OCI-LY7 (cell line): ENCODE measurements at regions not wholly inside any gene's neighbourhood (a gene's known extent, or its start where the extent isn't known, plus 50 kb on each side); places are given as distances from the start of the nearest gene placed in this dataset.

Source experiments
- BruUV-seq: library from RNA; stranded (reverse); fragments of 400-500 nt; replicated peaks from 2 replicates; lab custom pipeline; 2021; lab: Mats Ljungman, UMichigan
- CTCF ChIA-PET: fragments of 300-600 bp; sonication (Branson Sonifier 250); formaldehyde crosslinking; loops from one replicate; lab custom pipeline; 2022; ENCODE audit warnings: antibody characterized with exemption; ENCODE audit not compliant: unreplicated experiment; lab: Charles Lee
- POLR2A ChIA-PET: fragments of 300-600 bp; sonication (Branson Sonifier 250); formaldehyde crosslinking; loops from one replicate; lab custom pipeline; 2022; ENCODE audit warnings: antibody characterized with exemption; lab: Charles Lee
- DNase-seq: peaks from one replicate; pipeline ENCODE4 v3.0.0-alpha.2; 2015; ENCODE audit warnings: low spot score
- H2AFZ ChIP-seq: fragments of 200-600 bp; sonication (generic), shearing (Covaris generic); 2 replicates; pipeline ENCODE4 v1.6.1; 2014; ENCODE audit warnings: mild to moderate bottlenecking, antibody characterized with exemption, low read length, moderate library complexity
- H3K27ac ChIP-seq: fragments of 200-600 bp; sonication (generic); 2 replicates; pipeline ENCODE4 v1.5.1; 2014; ENCODE audit warnings: mixed run types, low read depth, mild to moderate bottlenecking, moderate library complexity, low read length, inconsistent platforms; ENCODE audit not compliant: poor library complexity, severe bottlenecking
- H3K36me3 ChIP-seq: fragments of 200-600 bp; sonication (generic); 2 replicates; pipeline ENCODE4 v1.6.1; 2014; ENCODE audit warnings: mild to moderate bottlenecking, antibody characterized with exemption, low read length, moderate library complexity, mixed read lengths; ENCODE audit not compliant: insufficient read depth
- H3K4me1 ChIP-seq: fragments of 200-600 bp; sonication (generic); 2 replicates; pipeline ENCODE4 v1.5.1; 2014; ENCODE audit warnings: mild to moderate bottlenecking, low read length; ENCODE audit not compliant: insufficient read depth, poor library complexity, severe bottlenecking
- H3K4me2 ChIP-seq: fragments of 200-600 bp; sonication (generic); 2 replicates; pipeline ENCODE4 v1.6.1; 2014; ENCODE audit warnings: mild to moderate bottlenecking, low read length
- H3K4me3 ChIP-seq: fragments of 200-600 bp; sonication (generic); 2 replicates; pipeline ENCODE4 v1.5.1; 2014; ENCODE audit warnings: mild to moderate bottlenecking, low read depth, low read length; ENCODE audit not compliant: poor library complexity, severe bottlenecking
- H3K79me2 ChIP-seq: fragments of 200-600 bp; sonication (generic); 2 replicates; pipeline ENCODE4 v1.6.1; 2016; ENCODE audit warnings: low read depth, mild to moderate bottlenecking, low read length, moderate library complexity, mixed read lengths; ENCODE audit not compliant: insufficient read depth
- H3K9me2 ChIP-seq: fragments of 200-600 bp; sonication (generic); 2 replicates; pipeline ENCODE4 v1.6.1; 2016; ENCODE audit warnings: mild to moderate bottlenecking, low read length, mixed read lengths; ENCODE audit not compliant: insufficient read depth
- H3K9me3 ChIP-seq: fragments of 200-600 bp; sonication (generic); 2 replicates; pipeline ENCODE4 v1.6.1; 2014; ENCODE audit warnings: mild to moderate bottlenecking, mixed run types, low read length, mixed read lengths
- H4K20me1 ChIP-seq: fragments of 200-600 bp; sonication (generic); 2 replicates; pipeline ENCODE4 v1.6.1; 2014; ENCODE audit warnings: mild to moderate bottlenecking, antibody characterized with exemption, low read length, moderate library complexity, mixed read lengths; ENCODE audit not compliant: insufficient read depth
- EZH2phosphoT487 ChIP-seq: fragments of 200-600 bp; sonication (generic); IDR thresholded peaks from 2 replicates; pipeline ENCODE4 v1.6.1; 2018; ENCODE audit warnings: low read depth, borderline replicate concordance, mild to moderate bottlenecking, mixed run types, antibody characterized with exemption, low read length, moderate library complexity, mixed read lengths
- intact Hi-C: fragments of 100-400 bp; cut with micrococcal nuclease; formaldehyde crosslinking; loops from one replicate; pipeline ENCODE4 v1.10.0; 2022; ENCODE audit not compliant: unreplicated experiment
- TF ChIP-seq, protein P1 (sequence below): fragments of 200-600 bp; sonication (generic); conservative IDR thresholded peaks from 2 replicates; pipeline ENCODE4 v1.5.1; 2014; ENCODE audit warnings: mild to moderate bottlenecking, antibody characterized with exemption, low read length, moderate library complexity, mixed read lengths

GRCh38 chr20:39574061-39574460 lies 611.9 kb downstream of the DHX35 start:
- TF ChIP-seq, protein P1, sequence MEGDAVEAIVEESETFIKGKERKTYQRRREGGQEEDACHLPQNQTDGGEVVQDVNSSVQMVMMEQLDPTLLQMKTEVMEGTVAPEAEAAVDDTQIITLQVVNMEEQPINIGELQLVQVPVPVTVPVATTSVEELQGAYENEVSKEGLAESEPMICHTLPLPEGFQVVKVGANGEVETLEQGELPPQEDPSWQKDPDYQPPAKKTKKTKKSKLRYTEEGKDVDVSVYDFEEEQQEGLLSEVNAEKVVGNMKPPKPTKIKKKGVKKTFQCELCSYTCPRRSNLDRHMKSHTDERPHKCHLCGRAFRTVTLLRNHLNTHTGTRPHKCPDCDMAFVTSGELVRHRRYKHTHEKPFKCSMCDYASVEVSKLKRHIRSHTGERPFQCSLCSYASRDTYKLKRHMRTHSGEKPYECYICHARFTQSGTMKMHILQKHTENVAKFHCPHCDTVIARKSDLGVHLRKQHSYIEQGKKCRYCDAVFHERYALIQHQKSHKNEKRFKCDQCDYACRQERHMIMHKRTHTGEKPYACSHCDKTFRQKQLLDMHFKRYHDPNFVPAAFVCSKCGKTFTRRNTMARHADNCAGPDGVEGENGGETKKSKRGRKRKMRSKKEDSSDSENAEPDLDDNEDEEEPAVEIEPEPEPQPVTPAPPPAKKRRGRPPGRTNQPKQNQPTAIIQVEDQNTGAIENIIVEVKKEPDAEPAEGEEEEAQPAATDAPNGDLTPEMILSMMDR: no peak
- no peak for TF ChIP-seq EZH2phosphoT487

DNA sequence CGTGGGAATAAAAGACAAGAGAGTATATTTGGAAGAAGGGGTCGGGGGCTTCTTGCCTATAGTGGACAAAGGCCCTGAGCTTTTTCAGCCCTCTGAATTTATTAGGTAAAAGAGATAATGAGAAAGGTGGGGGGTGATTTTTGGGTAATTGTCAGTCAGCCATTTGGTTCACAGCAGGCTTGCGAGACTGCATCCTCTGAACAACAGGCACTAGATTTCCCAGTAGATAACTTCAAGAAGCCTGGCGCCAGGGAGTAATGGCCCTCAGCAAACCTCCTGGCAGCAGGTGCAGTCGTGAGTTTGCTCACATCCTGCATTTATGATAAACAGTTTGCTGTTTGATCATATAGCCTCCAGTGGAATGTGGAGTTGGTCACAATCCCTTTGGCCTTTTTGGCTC lies 609.0 kb downstream of the DHX35 start:
- ChIA-PET CTCF (no interaction called here), POLR2A (no interaction called here)
- H2AFZ ChIP-seq: no peak overlapping the region
- BruUV-seq: no TSS peak
- intact Hi-C loops: no loop called here
- no peak for DNase-seq
- H4K20me1 ChIP-seq: no peaks in the 10 kb centered on the region
- H3K4me3 ChIP-seq: no peak overlapping the region
- H3K27ac ChIP-seq: no peak overlapping the region
- H3K4me1 ChIP-seq: no peaks in the 10 kb centered on the region
- H3K79me2 ChIP-seq: no peaks in the 10 kb centered on the region
- H3K36me3 ChIP-seq: no peaks in the 10 kb centered on the region
- no peak for TF ChIP-seq EZH2phosphoT487
- TF ChIP-seq, protein P1: no peak
- no peaks in the 10 kb centered on the region for H3K9me3 ChIP-seq
- no peaks in the 10 kb centered on the region for H3K9me2 ChIP-seq
- no peak overlapping the region for H3K4me2 ChIP-seq

More at GRCh38 chr20:39574061-39574460, 611.9 kb downstream of the DHX35 start:
- DNase-seq: no peak
- Histone ChIP-seq H3K4me2 (no peak overlapping the region), H3K9me2 (no peaks in the 10 kb centered on the region), H3K9me3 (no peaks in the 10 kb centered on the region), H3K27ac (no peak overlapping the region), H3K4me3 (no peak overlapping the region), H2AFZ (no peak overlapping the region), H3K79me2 (no peaks in the 10 kb centered on the region), H3K4me1 (no peaks in the 10 kb centered on the region), H4K20me1 (no peaks in the 10 kb centered on the region), H3K36me3 (no peaks in the 10 kb centered on the region)
- BruUV-seq: no TSS peak
- intact Hi-C loops: no loop called here
- CTCF ChIA-PET: no interaction called here
- POLR2A ChIA-PET: no interaction called here

DNA sequence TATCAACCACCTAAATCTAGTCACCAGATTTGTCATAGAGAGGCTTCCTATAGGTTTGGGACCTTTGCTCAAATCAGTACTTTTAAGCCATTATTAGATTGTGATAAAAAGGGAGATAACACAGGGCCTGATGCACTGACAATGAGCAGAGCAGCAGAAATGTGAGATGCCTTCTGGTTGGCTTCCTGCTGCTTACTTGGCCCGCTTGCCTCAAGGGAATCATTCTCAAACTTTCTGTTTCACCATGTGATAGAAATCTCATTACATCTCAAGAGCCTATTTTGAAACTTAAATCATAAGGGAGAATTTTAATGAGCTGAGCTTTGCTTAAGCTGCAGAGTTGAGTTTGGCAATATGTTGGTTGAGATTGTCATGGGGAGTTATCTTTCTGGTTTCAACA lies 606.0 kb downstream of the DHX35 start:
- POLR2A ChIA-PET: no interaction called here
- Histone ChIP-seq H4K20me1 (no peaks in the 10 kb centered on the region), H3K4me1 (no peaks in the 10 kb centered on the region), H3K79me2 (no peaks in the 10 kb centered on the region), H3K36me3 (no peaks in the 10 kb centered on the region), H3K4me2 (no peak overlapping the region), H3K4me3 (no peak overlapping the region), H3K9me2 (no peaks in the 10 kb centered on the region), H3K27ac (no peak overlapping the region), H3K9me3 (no peaks in the 10 kb centered on the region), H2AFZ (no peak overlapping the region)
- intact Hi-C loops: no loop called here
- CTCF ChIA-PET: no interaction called here
- no peak for TF ChIP-seq EZH2phosphoT487
- TF ChIP-seq, protein P1: no peak
- no peak for DNase-seq
- BruUV-seq: no TSS peak
